GM19239 (cell line): ENCODE measurements at regions not wholly inside any gene's neighbourhood (a gene's known extent, or its start where the extent isn't known, plus 50 kb on each side); places are given as distances from the start of the nearest gene placed in this dataset.

Source experiments
- DNase-seq: peaks from one replicate; pipeline ENCODE4 v3.0.0; 2011; ENCODE audit warnings: low spot score; ENCODE audit not compliant: insufficient read length
- FAIRE-seq: peaks from 2 replicates; lab custom pipeline; 2011; peaks lifted over from hg19 to GRCh38; lab: Jason Lieb, UNC

GRCh38 chr17:13316657-13317056, 285.1 kb downstream of the HS3ST3A1 start:
- FAIRE-seq (no peak), DNase-seq (no peak)

- FAIRE-seq (no peak), DNase-seq (no peak)
These were observed 290.4 kb downstream of the HS3ST3A1 start for GRCh38 chr17:13311306-13311705.

DNA sequence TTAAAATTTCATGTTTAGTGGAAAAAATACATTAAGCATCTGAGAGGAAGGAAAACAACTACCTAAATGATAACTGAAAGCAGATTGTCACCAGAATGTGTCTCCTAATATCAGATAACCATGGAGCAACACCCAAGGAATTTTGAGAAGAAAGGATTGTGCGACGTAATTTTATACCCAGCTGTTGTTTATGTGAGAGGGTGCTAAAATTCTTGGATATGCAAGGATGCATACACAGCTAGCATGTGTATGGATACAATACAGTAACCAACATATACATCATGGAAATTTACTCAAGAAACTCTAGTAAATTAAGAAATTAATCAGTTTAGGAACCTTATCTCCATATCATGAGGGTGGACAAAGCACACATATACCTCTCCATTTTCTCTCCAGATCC, 290.9 kb downstream of the HS3ST3A1 start:
- no peak for FAIRE-seq
- DNase-seq, result no peak

- FAIRE-seq, result no peak
These were observed 288.6 kb upstream of the ELAC2 start for GRCh38 chr17:13306310-13306962.

DNA sequence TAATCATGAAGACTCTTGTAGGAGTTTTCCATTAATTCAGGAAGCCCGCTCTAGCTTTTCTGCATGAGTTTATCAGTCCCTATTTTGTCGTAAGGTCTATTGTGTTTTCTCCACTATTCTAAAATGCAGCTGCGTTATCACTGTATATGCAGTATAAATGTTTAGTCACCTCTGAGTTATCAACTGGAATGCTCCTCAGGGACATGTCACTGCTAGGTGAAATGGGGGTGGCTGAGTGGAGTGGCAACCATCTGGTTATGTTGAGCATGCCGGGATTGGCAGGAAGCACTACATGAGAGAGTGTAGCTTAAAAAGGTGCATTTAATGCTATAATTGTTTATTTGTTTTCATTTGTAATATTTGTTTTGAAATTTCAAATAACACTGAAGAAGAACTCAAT, 285.2 kb upstream of the ELAC2 start:
- no peak for FAIRE-seq
- DNase-seq, result no peak

More at GRCh38 chr17:13306310-13306962, 288.6 kb upstream of the ELAC2 start:
- no peak for DNase-seq

DNA sequence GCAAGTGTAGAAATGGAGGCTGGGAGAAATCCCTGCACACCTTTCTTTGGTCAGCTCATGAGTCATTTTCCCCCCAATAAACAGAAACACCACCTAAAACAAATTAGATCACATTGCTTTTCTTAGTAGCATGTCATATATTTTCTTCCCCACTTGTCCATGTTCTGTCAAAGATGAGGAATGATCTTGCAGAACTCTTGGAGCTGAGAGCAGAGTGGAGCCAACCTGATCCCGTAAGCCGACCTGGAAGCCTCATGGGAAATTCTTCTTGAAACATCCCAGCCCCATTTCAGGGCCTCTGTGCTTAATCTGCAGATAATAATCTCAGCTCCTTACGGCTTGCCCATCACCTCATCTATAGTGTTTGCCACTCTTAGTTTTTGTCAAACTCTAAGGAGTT, 284.6 kb upstream of the ELAC2 start:
- FAIRE-seq, result no peak
- no peak for DNase-seq

DNA sequence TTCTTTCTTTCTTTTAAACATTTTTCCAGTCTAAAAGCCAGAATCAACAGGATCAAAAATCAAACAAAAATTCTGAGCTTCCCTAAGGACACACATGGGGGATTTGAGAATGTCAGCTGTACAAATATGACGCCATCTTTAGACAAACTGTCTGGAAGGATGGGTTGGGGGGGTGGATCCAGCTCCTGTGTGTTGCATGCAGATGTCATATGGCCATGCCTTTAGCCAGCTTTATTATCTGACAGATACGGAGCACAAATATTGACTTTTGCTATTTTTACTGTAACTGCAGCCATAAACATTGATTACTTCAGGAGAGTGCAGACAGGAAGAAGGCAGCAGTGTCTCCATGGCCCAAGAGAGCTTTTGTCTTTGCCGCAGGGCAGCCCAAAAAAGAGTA, 279.4 kb upstream of the ELAC2 start:
- FAIRE-seq, result no peak
- DNase-seq, result no peak

GRCh38 chr17:13293421-13293820, 275.6 kb upstream of the ELAC2 start:
- FAIRE-seq (no peak), DNase-seq (no peak)

GRCh38 chr17:13292291-13292690, 274.5 kb upstream of the ELAC2 start:
- FAIRE-seq (no peak), DNase-seq (no peak)

GRCh38 chr17:13288248-13288647, 270.4 kb upstream of the ELAC2 start:
- DNase-seq (no peak), FAIRE-seq (no peak)

GRCh38 chr17:13287226-13287625, 269.4 kb upstream of the ELAC2 start:
- FAIRE-seq (no peak), DNase-seq (no peak)

- FAIRE-seq (no peak), DNase-seq (no peak)
These were observed 265.8 kb upstream of the ELAC2 start for GRCh38 chr17:13283606-13284005.

- FAIRE-seq (no peak), DNase-seq (no peak)
These were observed 263.8 kb upstream of the ELAC2 start for GRCh38 chr17:13281626-13282025.

GRCh38 chr17:13273806-13274205, 256.0 kb upstream of the ELAC2 start:
- FAIRE-seq, result no peak
- DNase-seq, result no peak

DNA sequence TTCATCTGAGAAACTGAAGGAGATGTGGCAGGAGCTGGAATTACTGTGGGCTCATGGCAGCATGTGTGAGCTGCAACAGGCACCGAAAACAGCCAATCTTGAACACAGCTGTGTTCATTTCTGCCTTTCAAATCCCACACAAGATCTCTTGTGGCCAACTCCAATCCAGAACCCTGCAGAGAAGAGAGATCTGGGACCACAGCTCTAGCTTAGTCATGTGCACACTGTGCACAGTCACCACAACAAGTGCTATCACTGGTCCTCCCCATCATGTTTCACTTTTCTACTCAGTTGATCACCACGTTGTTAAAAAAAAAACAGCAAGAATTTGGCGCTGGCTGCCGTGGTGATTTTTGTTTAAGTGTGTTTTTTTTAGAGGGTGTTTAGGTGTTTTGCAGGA, 254.5 kb upstream of the ELAC2 start:
- FAIRE-seq, result no peak

DNA sequence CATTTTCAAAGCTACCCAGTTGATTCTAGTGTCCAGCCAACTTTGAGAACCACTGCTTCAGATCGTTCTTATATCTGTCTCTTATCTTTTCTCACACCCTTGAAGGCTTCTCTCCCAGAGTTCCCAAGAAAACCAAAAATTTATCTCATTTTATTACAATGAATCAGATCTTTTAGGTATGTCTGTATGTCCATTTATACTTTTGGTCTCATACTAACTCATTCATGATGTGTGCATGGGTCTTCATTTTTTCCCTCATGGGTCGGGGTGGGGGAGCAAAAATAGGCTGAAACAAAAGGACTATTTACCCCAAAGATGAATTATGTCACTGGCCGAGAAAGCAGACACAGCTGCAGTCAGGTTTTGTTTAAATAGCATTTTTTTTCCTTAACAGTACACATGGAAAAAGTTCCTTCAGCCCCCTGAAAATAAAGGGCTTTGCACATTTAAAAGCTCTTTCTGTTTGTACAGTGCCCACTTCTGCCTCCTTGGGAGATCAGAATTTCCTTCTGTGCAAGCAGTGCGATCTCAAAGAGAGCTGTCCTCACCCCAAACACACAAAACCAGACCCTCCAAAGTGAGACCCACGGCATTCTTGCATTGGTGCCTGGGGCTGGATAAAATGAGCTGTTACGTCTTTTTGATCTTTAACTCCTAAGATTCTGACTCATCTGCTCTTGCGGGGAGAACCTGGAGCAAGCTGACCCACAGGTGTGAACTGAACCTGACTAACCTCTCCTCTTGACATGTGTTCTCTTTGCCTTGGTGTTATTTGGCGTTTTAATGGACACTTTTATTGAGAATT, 251.2 kb upstream of the ELAC2 start:
- DNase-seq, result no peak
- no peak for FAIRE-seq

More for the DNA sequence above, 254.5 kb upstream of the ELAC2 start:
- no peak for DNase-seq

- FAIRE-seq (no peak), DNase-seq (no peak)
These were observed 248.8 kb upstream of the ELAC2 start for GRCh38 chr17:13266606-13267005.

DNA sequence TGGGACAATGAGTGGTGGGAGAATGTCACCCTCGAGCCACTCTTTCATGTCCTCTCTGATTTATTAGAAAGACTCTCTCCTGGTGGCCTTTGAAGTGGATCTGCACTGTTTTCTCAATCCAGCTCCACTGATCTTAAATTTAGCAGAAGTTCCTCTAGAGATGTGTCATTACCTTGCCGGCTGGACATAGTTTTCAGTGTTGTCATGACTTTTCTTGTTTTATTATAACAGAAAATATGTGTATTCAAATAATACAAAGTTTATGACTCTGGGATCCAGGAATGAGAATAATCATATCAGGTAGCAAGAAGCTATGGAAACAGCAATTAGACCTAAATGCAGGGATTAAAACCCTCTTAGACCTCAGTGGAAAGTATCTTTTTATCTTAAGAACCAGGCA, 247.5 kb upstream of the ELAC2 start:
- FAIRE-seq, result no peak

DNA sequence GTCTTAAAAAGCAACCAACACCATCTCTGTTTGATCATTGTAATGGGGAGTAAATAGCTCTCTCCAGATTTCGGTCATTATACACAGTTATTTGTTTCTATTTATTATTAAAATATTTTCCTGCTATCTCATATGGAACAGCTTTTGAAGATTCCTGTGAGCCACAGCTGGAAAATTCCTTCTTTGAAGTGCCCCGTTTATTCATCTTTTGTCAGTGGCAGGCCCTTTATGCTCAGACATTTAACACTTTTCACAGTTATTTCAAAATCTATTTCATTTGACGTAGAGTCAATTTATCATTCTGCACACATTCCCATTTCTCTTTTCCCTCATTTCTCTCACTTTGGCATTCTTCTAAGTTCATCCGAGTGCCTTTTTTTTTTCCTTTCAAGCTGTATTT, 245.9 kb upstream of the ELAC2 start:
- FAIRE-seq (no peak), DNase-seq (no peak)

More for the DNA sequence above, 247.5 kb upstream of the ELAC2 start:
- no peak for DNase-seq

DNA sequence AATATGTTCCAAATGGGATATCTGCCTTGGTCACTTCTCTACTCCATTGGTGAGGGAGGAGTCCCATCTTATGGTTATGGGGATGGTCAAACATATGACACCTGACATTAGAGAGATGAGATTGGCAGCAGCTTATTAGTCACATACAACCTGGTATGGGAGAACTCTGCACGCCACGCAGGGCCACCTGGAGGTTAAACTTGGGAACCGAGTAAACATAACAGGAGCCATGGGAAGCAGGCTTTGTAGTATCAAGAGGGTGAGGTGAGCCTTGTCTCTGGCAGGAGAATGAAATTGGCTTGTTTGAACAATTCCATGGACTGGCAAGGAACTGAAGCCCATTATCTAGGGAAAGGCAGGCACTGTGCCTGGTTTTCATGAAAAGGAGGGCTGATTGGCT, 238.7 kb upstream of the ELAC2 start:
- FAIRE-seq, result no peak
- DNase-seq, result no peak

DNA sequence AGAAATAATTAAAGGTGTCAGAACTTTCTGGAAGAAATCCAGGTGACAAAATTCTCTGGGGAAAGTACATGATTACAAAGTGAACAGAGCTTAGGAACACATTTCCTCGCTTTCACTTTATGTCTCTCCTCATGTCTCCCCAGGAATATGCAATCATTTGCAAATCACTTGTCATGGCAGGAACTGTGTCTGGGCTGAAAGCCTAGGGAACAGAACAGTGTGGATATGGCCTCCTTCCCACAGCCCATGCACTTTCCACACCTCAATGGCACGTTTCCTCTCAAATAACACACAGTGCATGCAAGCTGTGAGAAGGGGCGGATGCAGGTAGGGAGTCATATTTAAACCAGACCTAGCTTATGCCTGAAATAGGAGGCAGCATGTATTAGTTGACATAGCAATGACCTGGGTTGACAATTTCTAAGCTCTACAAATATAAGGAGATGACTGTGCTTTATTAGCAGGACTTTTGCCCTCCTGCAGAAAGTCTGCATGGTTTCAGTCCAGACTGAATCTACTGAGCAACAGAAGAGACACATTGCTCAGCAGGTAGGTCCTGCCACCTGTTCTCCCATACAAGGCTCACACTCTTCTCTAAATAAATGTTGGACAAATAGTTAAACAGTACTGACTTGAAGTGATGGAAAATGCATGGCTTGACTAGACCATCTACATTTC, 236.0 kb upstream of the ELAC2 start:
- no peak for DNase-seq
- no peak for FAIRE-seq
